Hematopoietic multipotent progenitor cell treated with erythropoietin and hydrocortisone succinate and interleukin-3 and kit ligand, for 8 days (in vitro differentiated cells): ENCODE measurements at regions not wholly inside any gene's neighbourhood (a gene's known extent, or its start where the extent isn't known, plus 50 kb on each side); places are given as distances from the start of the nearest gene placed in this dataset.
"Not testable (repeated sequence)": the region's sequence is repeated elsewhere in the genome, so short reads cannot be mapped to it uniquely, and the experiment has no call there.

Experiments
- DNase-seq: peaks from one replicate; pipeline ENCODE4 v3.0.0-alpha.2; 2015

DNA sequence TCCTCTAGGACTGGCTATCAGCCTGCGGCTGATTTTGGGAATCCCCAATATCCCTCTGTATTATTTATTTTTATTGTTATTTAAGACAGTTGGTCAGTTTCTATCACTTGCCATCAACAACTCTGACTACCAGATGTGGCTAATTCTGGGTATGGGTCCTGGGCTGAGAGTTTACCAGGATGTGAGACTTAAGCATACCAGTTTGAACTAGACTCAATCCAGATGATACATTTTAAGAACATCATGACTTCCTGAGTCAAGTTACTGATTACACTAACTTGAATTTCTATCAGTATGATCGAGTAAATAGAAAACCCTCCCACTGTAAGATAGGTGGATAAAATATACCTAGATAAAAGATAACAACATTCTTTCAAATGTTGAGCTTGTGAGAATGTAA is 634.0 kb downstream of the MAT2B start:
- no peak for DNase-seq

DNA sequence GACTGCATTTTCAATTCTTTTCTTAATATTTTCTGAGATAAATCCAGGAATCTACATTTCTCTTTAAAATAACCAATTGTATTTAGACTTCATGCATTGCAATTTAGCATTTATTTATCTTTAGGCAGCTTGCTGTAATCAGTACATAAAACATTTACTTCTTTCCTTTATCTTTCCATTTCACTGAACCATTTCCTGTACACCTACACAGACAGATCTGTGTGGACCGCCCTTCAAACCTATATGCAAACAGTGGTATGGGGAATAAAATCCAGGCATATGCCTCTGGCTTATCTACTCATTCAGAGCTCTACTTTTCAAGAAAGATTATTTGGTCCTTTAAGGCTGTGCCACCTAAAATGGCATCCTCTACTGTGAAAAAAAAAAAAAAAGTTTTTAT is 640.0 kb downstream of the MAT2B start:
- no peak for DNase-seq

DNA sequence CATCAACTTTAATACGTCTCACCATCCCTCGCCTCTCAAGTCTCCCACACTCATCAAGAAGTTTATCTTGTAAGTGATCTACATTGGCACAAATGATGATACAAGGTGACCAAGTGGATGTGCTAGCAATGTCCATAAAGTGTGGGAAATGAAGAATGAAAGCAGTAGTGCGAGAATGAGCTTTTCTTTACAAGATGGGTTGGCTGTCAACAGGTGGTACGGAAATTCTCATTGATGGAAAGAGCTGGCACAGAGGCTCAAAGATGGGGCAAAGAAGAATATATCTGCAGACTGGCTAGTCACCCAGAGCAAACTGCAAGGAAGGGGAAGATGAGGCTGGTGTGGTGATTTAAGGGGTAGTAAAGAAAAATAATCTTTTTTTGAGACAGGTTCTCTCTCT is 640.8 kb downstream of the MAT2B start:
- DNase-seq, result no peak

DNA sequence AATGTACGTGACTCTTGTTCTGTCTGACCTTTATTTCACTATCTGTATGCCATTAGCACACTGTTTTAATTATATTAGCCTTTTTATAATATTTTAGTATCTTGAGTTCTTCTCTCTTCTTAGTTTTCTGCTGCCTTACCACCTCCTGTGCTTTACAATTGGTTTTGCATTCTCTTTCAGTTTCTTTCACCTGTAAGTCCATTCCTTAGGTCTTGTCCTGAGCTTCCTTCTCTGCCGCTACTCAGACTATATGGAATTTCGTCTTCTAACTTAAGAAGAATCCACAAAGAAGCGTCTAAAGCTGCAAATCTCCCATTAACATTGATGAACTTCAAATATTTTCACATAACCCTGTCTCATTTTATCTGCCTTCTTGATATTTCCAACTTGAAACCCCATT is 642.9 kb downstream of the MAT2B start:
- no peak for DNase-seq

DNA sequence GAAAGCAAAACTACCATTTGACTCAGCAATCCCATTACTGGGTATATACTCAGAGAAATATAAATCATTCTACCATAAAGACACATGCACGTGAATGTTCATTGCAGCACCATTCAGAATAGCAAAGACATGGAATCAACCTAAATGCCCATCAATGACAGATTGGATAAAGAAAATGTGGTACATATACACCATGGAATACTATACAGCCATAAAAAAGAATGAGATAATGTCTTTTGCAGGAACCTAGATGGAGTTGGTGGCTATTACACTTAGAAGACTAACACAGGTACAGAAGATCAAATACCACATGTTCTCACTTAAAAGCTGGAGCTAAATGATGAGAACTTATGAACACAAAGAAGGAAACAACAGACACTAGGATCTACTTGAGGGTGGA is 647.1 kb downstream of the MAT2B start:
- not testable (repeated sequence) for DNase-seq

DNA sequence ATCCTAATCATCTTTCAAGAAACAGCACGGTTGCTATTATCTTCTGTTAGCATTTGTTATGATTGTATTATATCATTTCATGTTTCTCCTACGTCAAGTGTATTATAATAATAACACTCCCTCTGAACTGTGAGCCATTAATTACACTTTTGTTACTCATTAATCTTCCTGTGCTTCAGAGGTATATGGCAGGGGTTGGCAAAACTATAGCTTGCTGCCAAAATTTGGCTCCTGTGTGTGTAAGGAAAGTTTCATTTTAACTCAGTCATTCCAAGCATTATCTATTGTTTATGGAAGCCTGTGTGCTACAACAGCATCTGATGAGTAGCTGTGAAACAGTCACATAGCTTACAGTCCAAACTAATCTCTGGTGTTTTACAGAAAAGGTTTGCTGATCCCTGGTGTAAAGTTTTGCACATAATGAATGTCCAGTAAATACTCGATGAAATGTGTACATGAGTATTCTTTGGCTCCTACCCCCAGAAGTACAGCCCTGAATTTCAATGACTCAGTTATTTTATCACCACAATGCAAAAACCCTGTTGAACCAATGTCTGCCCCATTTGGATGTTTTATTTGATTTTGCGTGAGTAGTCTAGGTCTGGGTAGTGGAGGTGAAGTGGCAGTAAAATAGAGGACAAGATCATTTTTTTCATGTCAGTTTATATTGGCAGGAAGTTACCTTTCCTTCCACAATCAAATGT is 648.2 kb downstream of the MAT2B start:
- no peak for DNase-seq

DNA sequence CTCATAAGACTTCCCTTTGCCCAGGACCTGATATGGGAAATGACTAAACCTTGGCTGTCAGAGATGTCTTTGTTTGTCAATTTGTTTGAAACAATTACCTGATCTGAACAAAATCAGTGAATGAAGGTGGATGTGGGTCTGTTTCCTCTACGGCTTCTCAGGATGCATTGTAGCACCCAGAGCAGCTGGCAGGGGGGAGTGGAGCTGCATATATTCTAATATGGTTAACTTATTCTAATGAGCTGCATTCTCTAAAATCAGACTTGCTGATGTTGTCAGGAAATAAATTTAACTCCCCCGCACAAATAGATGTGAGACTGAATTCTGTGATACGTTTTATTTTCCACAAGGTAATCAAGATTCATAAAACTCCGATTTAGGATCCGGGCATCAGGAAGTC is 665.4 kb downstream of the MAT2B start:
- DNase-seq, result no peak

DNA sequence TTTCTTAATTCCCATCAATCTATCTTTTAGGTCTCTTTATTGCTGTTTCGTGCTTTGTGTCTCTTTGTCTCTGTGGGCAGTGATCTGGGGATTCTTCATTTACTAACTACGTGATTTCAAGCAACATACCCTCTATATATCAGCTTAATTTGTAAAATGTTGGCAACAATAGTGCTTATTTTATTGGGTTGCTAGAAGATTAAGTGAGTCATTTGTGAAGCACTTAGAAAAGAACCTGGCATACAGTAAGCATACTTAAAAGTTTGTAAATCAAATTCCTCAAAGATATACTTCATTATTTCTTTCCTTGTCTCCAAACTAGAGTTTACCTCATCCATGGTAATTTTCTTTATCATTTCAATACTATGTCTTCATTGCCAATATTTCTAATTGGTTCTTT is 669.7 kb downstream of the MAT2B start:
- DNase-seq, result no peak

DNA sequence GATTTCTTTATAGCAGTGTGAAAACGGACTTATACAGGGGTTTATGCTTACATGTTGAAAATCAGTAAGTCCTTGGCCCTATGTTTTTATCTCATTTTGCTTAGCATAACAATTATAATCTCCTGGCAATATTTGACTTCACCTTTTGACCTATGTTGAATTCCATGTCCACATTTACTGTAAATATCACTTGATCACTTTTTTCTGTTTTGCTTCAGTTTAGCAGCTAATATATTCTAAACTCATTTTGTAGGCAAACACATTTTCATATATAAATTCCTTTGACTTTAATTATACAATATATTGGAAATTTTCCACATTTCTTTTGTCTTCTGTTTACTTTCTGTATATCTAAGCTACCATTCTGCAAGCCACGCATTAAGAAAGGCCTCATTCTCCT is 674.0 kb downstream of the MAT2B start:
- no peak for DNase-seq

DNA sequence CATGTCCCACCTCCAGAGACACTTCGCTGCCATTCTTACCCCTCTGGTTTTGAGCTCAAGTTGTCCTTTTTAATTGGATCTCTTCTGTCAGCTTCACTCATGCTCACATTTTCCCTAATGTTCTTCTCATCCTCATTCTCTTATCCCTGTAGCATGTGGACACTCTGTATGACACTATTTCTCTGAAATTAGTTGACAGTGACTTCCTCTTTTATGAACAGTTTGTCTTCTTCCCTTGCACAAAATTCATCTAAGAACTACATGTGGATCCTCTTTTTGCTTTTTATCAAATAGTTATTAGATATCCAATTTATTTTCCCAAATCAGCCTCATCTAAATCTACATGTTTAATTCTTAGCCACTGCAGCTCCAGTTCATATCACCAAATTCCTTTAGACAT is 676.2 kb downstream of the MAT2B start:
- DNase-seq, result no peak

DNA sequence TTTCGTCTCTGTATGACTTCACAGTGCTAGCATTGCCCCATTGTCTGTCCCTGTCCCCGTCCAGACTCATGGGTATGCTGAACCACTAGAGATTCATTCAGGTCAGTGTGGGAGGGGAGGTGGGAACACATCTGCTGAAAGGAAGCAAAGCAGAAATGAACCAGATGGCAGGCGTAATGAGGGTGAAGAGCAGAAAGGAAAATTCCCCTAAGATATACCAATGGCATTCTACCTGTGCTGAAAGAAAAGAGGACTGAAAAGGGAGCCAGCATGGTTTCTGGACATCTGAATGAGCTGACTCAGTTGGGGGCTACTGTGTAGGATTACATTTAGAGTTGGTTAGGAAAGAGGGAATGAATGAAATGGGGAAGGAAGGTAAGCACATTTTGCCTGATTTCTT is 678.7 kb downstream of the MAT2B start:
- no peak for DNase-seq

DNA sequence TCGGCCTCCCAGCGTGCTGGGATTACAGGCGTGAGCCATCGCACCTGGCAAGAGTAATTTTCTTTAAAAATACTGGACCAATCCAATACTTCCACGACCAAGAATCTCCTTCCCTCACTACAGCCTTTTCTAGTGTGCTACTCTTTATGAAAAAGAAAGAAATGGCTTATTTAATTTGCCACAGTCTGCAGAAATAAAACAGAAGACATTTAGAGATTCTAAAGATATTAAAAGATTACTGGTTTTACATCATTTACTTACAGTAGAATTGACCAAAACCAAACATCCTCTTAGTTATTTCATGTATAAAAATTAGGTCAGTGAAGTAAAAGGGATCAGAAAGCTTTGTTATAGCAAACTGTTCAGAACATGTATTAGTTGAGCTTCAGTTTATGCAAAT is 679.6 kb downstream of the MAT2B start:
- DNase-seq, result no peak

DNA sequence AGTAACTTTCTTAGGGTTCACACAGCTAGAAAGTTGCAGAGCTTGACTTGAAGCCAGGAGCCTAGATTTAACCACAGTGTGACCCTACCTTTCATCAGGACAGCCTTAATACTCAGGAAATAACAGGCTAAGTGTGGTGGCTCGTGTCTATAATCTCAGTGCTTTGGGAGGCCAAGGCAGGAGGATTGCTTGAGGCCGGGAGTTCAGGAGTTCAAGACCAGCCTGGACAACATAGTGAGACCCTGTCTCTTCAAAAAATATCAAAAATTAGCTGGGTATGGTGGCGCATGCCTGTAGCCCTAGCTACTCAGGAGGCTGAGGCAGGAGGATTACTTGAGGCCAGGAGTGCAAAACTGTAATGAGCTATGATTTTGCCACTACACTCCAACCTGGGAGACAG is 681.1 kb downstream of the MAT2B start:
- no peak for DNase-seq

DNA sequence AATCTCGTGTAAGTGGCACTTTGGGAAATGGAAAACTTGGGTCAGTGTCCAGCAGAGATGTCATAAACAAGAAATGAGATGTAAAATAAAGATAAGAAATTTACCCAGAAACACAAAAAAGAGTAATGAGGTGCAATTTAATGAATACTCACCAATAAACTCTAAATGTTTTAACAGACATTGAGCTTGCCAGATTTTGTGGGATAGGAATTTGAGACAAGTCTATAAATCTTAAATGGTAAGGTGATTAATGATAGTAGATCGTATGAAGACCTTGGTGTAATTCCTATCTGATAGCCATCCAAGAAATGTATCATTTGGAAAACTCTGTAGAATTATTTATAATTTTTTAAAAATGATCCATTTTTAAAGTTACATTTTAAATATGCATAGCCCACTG is 682.4 kb downstream of the MAT2B start:
- DNase-seq, result no peak

DNA sequence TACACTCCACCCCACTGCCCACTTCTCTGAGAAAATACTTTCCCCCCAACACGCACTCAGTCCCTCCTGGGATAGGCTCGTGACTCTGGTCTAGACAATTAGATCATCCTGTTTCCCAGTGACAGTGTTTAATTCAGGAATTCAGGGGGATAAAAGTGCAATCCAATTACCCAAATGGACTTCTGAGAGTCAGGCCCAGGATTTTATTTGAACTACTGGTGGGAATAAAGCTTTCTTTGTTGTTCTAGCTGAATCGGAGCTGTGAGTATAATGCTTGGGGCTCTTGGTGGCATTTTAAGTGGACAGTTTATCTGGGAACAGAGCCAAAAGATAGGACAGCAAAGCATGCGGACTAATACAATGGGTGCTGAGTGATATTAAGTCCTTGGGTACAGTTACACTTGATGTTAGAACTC is 683.3 kb downstream of the MAT2B start:
- DNase-seq, result no peak

DNA sequence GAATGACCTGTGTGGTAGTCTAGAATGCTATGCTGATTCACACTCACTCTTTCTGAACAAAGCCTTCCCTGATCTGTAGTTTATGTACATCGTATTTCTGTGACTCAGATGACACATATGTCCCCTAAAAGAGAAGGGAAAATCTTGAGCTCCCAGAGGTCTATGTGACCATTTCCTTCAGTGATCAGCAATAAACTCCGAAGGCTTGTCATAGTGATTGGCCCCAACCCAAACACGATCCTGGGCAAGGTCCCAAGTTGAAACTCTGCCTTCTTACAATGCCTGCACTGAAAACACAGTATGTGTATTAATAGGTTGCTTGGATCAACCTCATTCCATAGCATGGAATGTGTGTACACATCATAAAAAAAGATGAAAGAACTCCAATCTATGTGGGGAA is 685.8 kb downstream of the MAT2B start:
- no peak for DNase-seq

DNA sequence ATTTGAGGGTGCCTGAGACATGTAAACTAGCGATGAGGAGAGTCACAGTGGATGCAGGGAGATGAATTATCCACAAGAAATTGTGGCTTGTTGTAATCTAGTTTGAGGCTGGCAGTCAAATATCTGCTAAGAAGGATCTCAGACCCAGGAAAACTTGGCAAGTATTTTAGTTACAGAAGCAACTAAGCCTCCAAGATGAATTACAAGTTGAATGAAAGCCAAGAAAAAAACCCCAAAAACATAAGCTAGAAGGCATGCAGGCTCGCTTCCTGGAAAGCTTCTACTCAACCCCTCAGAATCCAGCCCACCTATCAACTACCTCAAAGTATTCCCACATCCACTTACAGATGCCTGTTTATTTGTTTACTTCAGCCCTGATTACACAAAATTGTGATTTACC is 696.9 kb downstream of the MAT2B start:
- no peak for DNase-seq

DNA sequence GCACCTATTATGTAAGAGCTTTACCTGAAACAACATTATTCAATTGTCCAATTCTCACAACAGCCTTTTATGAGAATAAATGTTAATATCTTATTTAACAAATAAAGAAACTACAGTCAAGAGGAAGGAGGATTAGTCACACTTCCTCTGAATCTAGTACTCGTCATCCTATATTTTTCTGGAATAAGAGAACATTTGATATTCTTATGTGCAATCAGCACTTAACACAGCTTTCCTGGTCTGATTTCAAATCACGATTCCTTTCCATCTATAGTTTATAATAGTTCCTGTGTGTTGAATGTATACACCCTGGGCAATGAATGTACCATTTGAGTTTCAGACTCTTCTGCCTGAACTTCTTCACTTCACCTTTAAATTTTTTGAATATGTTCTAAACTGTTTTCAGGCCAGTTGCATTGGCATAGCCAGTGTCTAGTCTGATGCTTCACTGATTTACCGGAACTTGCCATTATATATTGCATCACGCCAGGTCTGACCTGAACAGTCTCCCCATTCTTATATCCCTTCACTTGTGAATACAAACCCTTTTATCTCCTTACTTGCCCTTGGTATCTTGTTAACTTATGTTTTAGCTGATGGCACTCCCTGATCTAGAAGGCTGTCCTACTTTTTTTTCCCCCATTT is 698.3 kb downstream of the MAT2B start:
- DNase-seq, result no peak

DNA sequence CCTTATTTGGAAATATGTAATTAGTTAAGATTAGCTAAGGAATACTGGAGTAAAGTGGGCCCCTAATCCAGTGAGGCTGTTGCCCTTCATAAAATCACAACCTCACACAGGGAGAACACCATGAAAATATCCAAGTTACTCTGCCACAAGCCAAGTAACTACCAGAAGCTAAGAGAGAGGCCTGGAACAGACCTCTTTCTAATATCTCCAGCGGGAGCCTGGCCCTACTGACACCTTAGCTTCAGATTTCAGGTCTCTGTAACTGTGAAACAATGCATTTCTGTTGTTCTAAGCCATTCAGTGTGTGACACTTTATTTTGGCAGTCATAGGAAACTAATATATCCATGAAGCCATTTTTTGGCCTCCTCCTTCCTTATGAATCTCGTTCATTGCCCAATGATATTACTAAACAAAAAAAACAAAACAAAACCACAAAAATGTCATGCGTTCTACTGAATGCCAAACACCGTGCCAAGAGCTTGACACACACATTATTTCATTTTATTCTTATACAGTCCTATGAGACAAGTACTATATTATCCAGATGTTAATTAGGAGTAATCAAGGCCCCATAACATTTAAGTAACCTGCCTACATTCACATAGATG is 699.0 kb downstream of the MAT2B start:
- no peak for DNase-seq

DNA sequence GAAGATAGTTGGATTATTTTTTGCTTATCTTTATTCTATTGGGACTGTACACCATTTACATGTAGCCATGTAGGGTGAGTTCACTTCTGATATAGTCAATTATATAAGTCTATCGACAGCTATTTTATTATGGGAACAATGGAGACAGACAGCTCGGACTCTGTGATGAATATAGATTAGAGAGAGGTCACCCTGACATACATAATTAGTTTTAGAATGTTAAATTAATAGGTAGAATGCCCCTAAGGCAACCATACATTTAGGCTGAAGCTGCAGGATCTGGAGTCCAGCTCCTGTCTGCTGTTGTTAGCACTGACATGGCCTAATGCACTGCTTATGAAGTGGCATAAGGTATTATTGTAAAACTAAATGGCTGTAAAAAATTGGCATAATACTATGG is 700.8 kb downstream of the MAT2B start:
- DNase-seq, result no peak

DNA sequence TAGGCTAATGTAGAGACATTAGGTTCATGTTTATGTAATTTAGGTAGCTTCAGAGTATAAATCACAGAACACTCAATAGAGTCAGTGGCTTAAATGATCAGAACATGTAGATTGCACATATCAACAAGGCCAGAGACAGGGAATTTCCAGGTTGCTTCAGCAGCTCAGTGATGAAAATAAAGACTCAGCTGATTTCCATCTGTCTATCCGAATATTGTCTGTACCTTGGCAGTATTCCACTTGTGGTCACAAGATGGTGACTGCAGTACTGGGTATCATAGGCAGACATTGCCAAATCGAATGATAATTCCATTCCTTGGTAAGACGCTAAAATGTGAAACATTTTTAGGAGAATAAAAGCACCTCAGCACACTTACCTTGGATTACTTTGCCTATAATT is 702.2 kb downstream of the MAT2B start:
- DNase-seq, result no peak

DNA sequence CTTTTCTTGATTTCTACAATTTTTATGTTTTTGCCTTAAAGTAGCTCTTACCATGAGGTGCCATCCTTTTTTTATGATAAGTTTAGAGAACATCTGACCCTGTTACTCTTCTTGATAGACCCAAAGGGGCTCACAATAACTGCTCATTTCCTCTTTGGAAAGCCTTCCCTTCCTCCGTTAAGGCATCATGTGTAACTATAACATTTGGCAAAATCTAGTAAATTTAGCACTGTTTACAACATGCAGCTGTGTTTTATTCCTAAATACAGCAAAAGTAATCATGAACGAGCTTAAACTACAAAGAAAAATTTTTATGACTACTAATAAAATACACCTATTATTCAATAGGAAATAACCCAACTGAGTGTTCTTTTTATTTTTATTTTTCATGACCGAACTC is 705.1 kb downstream of the MAT2B start:
- no peak for DNase-seq

DNA sequence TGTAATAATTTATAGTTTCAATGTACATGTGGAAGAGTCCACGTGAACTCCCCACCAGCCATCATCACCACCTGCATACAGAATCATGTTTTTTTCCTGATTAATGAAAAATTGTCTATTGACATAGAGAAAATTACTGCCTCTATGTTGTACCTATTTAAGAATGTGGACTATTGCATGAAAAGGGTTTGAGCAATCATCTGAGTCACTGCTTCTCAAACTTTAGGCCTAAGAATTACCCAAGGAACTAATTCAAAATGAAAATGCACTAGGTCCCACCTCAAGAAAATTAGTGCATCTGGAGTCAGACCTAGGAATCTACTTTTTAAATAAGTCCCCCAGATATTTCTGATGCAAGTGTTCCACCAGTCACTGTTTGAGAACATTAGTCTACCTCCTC is 709.3 kb downstream of the MAT2B start:
- no peak for DNase-seq

DNA sequence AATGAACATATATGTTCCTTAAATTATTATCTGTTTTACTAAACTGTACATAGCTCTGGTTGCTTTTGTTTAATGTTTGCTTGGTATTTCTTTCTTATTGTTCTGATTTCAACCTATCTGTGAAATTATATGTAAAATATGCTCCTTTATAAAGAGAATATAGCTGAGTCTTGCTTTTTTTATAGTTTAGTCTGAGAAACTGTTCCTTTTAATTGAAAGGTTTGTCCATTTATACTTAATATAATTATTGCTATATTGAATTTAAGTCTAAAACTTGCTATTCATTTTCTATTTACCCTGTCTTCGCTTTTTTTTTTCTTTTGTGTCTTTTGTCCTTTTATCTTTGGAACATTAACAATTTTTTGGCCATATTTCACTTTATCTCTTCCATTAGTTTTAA is 712.0 kb downstream of the MAT2B start:
- DNase-seq, result no peak

DNA sequence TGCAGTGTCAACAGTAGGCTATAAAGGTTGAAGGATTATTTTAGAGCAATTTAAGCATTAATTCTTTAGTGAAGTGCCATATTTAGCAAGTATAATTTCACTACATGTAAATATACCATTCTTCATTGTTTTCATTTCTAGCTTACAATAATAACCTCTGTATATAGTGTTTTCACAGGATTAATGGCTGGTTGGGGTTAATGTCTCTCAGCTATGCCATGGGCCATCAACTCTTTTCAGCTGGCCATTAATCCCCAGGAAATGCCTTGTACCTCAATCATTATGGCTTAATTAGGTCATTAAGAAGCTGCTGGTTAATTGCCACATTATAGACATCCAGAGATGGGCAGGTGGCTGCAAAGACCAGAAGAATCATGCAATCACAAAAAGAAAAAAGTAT is 715.1 kb downstream of the MAT2B start:
- no peak for DNase-seq
